IPS DF 4.7 (cell line): ENCODE measurements at regions not wholly inside any gene's neighbourhood (a gene's known extent, or its start where the extent isn't known, plus 50 kb on each side); places are given as distances from the start of the nearest gene placed in this dataset.
"Not testable (repeated sequence)": the region's sequence is repeated elsewhere in the genome, so short reads cannot be mapped to it uniquely, and the experiment has no call there.

Experiments used
- DNase-seq: peaks from one replicate; pipeline ENCODE4 v3.0.0-alpha.2; 2013; ENCODE audit warnings: low spot score; ENCODE audit errors: extremely low read depth

GRCh38 chr10:20616918-20617810 is 279.9 kb downstream of the NEBL start:
- no peak for DNase-seq

- DNase-seq = no peak
These were observed 280.9 kb downstream of the NEBL start for GRCh38 chr10:20616056-20616671.

GRCh38 chr10:20615395-20615794 is 281.7 kb downstream of the NEBL start:
- no peak for DNase-seq

- peak; percentile 76 for DNase-seq
These were observed 282.2 kb downstream of the NEBL start for GRCh38 chr10:20614911-20615310.

- no peak for DNase-seq
These were observed 288.6 kb downstream of the NEBL start for GRCh38 chr10:20608503-20608902.

- DNase-seq = no peak
These were observed 290.1 kb downstream of the NEBL start for GRCh38 chr10:20606985-20607384.

- DNase-seq = no peak
These were observed 295.1 kb downstream of the NEBL start for GRCh38 chr10:20601941-20602461.

- peak; percentile 16 for DNase-seq
These were observed 298.5 kb downstream of the NEBL start for GRCh38 chr10:20598590-20598989.

- DNase-seq = peak; percentile 19
These were observed 300.2 kb downstream of the NEBL start for GRCh38 chr10:20596911-20597310.

- DNase-seq = no peak
These were observed 300.9 kb downstream of the NEBL start for GRCh38 chr10:20596065-20596755.

GRCh38 chr10:20593649-20594048 is 303.5 kb downstream of the NEBL start:
- no peak for DNase-seq

- DNase-seq = no peak
These were observed 315.1 kb downstream of the NEBL start for GRCh38 chr10:20582041-20582440.

- DNase-seq = no peak
These were observed 323.2 kb downstream of the NEBL start for GRCh38 chr10:20573924-20574323.

- not testable (repeated sequence) for DNase-seq
These were observed 341.1 kb downstream of the NEBL start for GRCh38 chr10:20555990-20556389.

- DNase-seq = no peak
These were observed 344.7 kb downstream of the NEBL start for GRCh38 chr10:20552382-20552781.

- DNase-seq = no peak
These were observed 345.4 kb downstream of the NEBL start for GRCh38 chr10:20551761-20552160.

GRCh38 chr10:20535897-20536881 is 360.9 kb downstream of the NEBL start:
- no peak for DNase-seq

- not testable (repeated sequence) for DNase-seq
These were observed 365.7 kb downstream of the NEBL start for GRCh38 chr10:20531241-20531883.

GRCh38 chr10:20521186-20521585 is 375.9 kb downstream of the NEBL start:
- no peak for DNase-seq

GRCh38 chr10:20515654-20516053 is 381.5 kb downstream of the NEBL start:
- DNase-seq = no peak
